ENCODE measurements at regions not wholly inside any gene's neighbourhood (a gene's known extent, or its start where the extent isn't known, plus 50 kb on each side); places are given as distances from the start of the nearest gene placed in this dataset.
A peak's percentile ranks its signal among the peaks of the same experiment; 100 is the strongest.

DNA sequence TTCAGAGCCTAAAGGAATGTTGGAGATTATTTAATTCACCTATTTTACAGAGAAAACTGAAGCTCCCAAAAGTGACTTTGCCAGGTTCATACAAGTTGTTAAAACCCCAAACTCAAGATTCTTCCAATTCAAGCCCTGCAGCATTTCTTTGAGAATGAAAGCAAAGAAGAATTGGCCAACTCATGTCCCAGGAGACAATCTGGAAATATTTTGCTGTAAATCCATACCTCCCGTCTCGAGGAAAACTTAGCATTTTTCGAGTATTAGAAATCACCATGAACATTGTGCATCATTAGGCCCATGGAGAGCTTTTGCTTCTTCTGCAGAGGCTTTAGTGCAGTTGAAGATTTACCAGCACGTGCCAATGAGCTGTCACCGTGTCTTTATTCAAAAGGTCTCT is 176.4 kb upstream of the KCNJ16 start:
- no peaks in the 10 kb centered on the region for H3K4me1 ChIP-seq (replicated peaks in 1 of 2)
- H3K9me3 ChIP-seq (replicated peaks in 1 of 3), result no peaks in the 10 kb centered on the region
- H3K27me3 ChIP-seq, result no peaks in the 10 kb centered on the region
- no peaks in the 10 kb centered on the region for H3K36me3 ChIP-seq (replicated peaks in 1 of 2)
- intact Hi-C loops (cut with DNase I), result no loop called here
- WGBS, 4 donors, result 92 to 94% (median 94%) methylated on average over 5 of the region's 5 CpGs
- no peak overlapping the region for H3K27ac ChIP-seq
- TF ChIP-seq, protein P1, sequence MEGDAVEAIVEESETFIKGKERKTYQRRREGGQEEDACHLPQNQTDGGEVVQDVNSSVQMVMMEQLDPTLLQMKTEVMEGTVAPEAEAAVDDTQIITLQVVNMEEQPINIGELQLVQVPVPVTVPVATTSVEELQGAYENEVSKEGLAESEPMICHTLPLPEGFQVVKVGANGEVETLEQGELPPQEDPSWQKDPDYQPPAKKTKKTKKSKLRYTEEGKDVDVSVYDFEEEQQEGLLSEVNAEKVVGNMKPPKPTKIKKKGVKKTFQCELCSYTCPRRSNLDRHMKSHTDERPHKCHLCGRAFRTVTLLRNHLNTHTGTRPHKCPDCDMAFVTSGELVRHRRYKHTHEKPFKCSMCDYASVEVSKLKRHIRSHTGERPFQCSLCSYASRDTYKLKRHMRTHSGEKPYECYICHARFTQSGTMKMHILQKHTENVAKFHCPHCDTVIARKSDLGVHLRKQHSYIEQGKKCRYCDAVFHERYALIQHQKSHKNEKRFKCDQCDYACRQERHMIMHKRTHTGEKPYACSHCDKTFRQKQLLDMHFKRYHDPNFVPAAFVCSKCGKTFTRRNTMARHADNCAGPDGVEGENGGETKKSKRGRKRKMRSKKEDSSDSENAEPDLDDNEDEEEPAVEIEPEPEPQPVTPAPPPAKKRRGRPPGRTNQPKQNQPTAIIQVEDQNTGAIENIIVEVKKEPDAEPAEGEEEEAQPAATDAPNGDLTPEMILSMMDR (IDR thresholded peaks at IDR 0.05), result no peak
- TF ChIP-seq POLR2A (IDR thresholded peaks at IDR 0.05), result no peak
- H3K4me3 ChIP-seq, result no peak overlapping the region
- no peak for DNase-seq

DNA sequence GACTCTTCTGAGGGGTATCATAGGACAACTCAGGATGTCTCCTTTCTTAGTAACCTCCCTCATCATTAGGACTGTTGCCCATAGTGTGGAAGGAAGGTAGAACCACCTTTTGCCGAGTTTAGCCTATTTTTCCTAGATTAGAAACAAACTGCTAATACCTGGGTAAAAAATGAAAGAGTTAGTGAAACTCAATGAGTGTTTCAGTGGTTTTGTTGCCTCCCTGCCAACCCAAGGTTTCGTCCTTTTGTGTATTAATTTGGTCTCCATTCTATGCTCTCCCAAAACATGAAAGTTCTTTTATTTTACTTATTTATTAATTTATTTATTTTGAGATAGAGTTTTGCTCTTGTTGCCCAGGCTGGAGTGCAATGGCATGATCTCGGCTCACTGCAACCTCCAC is 174.9 kb upstream of the KCNJ16 start:
- TF ChIP-seq, protein P1 (IDR thresholded peaks at IDR 0.05), result no peak
- no peak for TF ChIP-seq POLR2A (IDR thresholded peaks at IDR 0.05)
- 91 to 96% (median 93%) methylated on average over 3 of the region's 3 CpGs for WGBS, 4 donors
- Histone ChIP-seq H3K4me3 (no peak overlapping the region), H3K9me3 (replicated peaks in 1 of 3) (no peaks in the 10 kb centered on the region), H3K4me1 (replicated peaks in 1 of 2) (no peaks in the 10 kb centered on the region), H3K27me3 (no peaks in the 10 kb centered on the region), H3K27ac (no peak overlapping the region), H3K36me3 (replicated peaks in 1 of 2) (no peaks in the 10 kb centered on the region)
- intact Hi-C loops (cut with DNase I), result no loop called here
- DNase-seq, result no peak

DNA sequence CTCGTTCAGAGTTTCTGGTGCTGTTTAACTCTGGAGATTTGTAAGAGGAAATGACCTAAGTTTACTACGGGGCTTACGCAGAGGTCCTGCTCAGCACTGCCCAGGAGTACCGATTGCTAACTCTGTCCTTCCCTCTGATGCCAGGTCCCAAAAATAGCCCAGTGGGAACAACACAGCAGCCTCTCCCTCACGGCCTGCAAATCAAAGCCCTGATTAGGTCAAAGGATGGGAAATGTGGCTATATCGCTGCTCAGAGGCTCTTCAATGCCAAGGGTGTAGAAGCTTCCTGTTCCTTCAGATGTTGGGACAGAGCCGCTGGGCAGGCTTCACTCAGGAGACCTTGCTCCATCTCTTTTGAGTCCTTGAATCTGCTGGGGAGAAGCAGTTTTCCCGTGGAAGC is 174.2 kb upstream of the KCNJ16 start:
- intact Hi-C loops (cut with DNase I), result no loop called here
- no peaks in the 10 kb centered on the region for H3K36me3 ChIP-seq (replicated peaks in 1 of 2)
- H3K4me3 ChIP-seq, result no peak overlapping the region
- H3K27ac ChIP-seq, result no peak overlapping the region
- no peaks in the 10 kb centered on the region for H3K4me1 ChIP-seq (replicated peaks in 1 of 2)
- peak in 2 of 7 donors; percentile 23 to 34 for DNase-seq
- no peaks in the 10 kb centered on the region for H3K9me3 ChIP-seq (replicated peaks in 1 of 3)
- TF ChIP-seq, protein P1 (IDR thresholded peaks at IDR 0.05), result no peak
- TF ChIP-seq POLR2A (IDR thresholded peaks at IDR 0.05), result no peak
- 44 to 62% (median 57%) methylated on average over 8 of the region's 8 CpGs for WGBS, 4 donors
- H3K27me3 ChIP-seq, result no peaks in the 10 kb centered on the region

DNA sequence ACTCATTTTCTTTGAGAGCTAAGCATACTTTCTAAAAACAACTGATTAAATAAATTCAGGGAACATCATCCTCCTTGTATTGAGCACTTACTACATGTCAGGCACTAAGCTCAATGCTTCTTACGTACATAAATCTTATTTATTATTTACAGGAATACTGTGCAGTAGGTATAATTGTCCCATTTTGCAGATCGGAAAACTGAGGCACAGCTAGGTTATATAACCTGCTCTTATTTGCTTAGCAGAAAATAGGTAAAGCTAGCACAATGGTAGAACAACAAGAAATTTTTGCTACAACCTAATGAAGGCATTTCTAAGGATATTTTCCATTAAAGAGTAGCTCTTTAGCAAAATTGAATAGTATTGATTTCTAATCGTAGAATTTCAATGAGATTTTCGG is 168.7 kb upstream of the KCNJ16 start:
- no peak overlapping the region for H3K4me3 ChIP-seq
- no peak for TF ChIP-seq POLR2A (IDR thresholded peaks at IDR 0.05)
- TF ChIP-seq, protein P1 (IDR thresholded peaks at IDR 0.05), result no peak
- no peaks in the 10 kb centered on the region for H3K9me3 ChIP-seq (replicated peaks in 1 of 3)
- H3K4me1 ChIP-seq (replicated peaks in 1 of 2), result no peaks in the 10 kb centered on the region
- intact Hi-C loops (cut with DNase I), result no loop called here
- DNase-seq, result no peak
- no peak overlapping the region for H3K27ac ChIP-seq
- H3K36me3 ChIP-seq (replicated peaks in 1 of 2), result no peaks in the 10 kb centered on the region
- no peaks in the 10 kb centered on the region for H3K27me3 ChIP-seq
- WGBS, 4 donors, result 91 to 95% (median 94%) methylated on average over 4 of the region's 4 CpGs

All from adrenal gland (tissue), 9 donors.